ENCODE measurements at regions not wholly inside any gene's neighbourhood (a gene's known extent, or its start where the extent isn't known, plus 50 kb on each side); places are given as distances from the start of the nearest gene placed in this dataset.

DNA sequence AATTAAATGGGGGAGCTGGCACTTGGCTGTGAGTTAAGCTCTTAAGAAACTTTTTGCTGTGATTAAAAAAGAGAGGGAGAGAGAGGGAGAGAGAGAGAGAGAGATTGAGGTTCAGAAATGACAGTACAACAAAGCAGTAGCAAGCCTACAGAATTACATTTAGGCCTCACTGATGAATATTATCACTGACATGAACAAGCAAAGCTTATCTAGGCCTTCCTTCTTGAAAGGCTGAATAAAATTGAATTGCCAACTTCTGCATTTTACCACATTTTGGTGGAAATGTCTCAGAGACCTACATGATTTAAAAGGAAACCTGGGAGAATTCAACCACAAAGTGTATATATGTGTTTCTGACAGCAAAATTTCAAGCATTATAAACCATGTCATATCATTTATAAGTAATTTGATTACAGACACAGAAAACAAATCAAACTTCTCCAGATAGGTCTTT lies 530.8 kb downstream of the SOX2 start:
- TF ChIP-seq, protein P1, sequence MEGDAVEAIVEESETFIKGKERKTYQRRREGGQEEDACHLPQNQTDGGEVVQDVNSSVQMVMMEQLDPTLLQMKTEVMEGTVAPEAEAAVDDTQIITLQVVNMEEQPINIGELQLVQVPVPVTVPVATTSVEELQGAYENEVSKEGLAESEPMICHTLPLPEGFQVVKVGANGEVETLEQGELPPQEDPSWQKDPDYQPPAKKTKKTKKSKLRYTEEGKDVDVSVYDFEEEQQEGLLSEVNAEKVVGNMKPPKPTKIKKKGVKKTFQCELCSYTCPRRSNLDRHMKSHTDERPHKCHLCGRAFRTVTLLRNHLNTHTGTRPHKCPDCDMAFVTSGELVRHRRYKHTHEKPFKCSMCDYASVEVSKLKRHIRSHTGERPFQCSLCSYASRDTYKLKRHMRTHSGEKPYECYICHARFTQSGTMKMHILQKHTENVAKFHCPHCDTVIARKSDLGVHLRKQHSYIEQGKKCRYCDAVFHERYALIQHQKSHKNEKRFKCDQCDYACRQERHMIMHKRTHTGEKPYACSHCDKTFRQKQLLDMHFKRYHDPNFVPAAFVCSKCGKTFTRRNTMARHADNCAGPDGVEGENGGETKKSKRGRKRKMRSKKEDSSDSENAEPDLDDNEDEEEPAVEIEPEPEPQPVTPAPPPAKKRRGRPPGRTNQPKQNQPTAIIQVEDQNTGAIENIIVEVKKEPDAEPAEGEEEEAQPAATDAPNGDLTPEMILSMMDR (IDR thresholded peaks at IDR 0.05): no peak
- TF ChIP-seq EP300 (IDR thresholded peaks at IDR 0.05): no peak

All from suprapubic skin (tissue), 3 donors.